HS-5 (cell line): ENCODE measurements at regions not wholly inside any gene's neighbourhood (a gene's known extent, or its start where the extent isn't known, plus 50 kb on each side); places are given as distances from the start of the nearest gene placed in this dataset.
A peak's percentile ranks its signal among the peaks of the same experiment; 100 is the strongest.

Source experiments
- DNase-seq: peaks from one replicate; pipeline ENCODE4 v3.0.0-alpha.2; 2012; ENCODE audit warnings: low read depth

GRCh38 chr14:28695109-28695508 lies 71.5 kb upstream of the FOXG1 start:
- DNase-seq = no peak

GRCh38 chr14:28701733-28702132 lies 64.9 kb upstream of the FOXG1 start:
- no peak for DNase-seq

GRCh38 chr14:28703482-28703881 lies 63.1 kb upstream of the FOXG1 start:
- no peak for DNase-seq

- DNase-seq = peak; percentile 5
These were observed 62.4 kb upstream of the FOXG1 start for GRCh38 chr14:28704153-28704552.

GRCh38 chr14:28707814-28708213 lies 58.8 kb upstream of the FOXG1 start:
- DNase-seq = peak; percentile 65

GRCh38 chr14:28709571-28710305 lies 56.8 kb upstream of the FOXG1 start:
- no peak for DNase-seq
